T-helper 2 cell treated with Interferon-gamma antibody and Interleukin-4, amounts not matched to agents 100 ng/mL and 5 ng/mL, for 36 hours (primary cell): ENCODE measurements at regions not wholly inside any gene's neighbourhood (a gene's known extent, or its start where the extent isn't known, plus 50 kb on each side); places are given as distances from the start of the nearest gene placed in this dataset.

Experiments used
- intact Hi-C: fragments of 100-400 bp; cut with micrococcal nuclease; formaldehyde crosslinking; loops from one replicate; pipeline ENCODE4 v1.15.1; 2023

DNA sequence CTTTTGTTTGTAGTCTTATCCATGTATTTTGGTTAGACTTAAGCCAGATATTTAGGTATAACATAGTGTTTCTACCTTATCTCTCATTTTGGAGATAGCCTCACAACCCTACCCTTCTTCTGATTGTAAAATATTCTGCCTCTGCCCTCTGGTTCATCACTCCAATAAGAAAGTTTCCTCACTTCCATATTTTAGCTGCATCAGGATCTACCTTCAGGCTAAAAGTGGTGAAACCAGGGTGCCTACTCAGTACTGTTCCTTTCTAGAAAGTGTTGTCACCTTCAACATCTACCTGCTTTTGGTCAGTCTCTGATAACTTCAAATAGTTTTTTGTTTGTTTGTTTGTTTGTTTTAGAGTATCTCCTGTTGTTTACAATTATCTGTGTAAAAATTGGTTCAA, 294.6 kb downstream of the ANXA1 start:
- intact Hi-C loops = no loop called here

DNA sequence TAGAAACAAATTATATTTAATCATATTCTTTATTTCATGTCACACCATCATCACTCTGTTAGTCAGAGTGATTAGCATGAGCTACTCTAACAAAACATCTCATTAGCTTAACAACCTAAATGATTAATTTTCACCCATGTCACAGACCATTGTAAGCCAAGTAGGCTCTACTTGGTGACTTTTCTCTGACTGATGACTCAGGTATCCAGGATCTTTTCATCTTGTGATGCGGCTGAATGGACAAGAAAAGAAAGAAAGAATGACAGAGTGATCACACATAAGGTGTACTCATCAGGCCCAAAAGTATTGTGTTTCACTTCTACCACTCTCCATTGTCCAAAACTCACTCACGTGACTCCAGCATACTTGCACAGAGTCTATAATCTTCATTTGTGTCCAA, 299.3 kb downstream of the ANXA1 start:
- intact Hi-C loops = no loop called here

DNA sequence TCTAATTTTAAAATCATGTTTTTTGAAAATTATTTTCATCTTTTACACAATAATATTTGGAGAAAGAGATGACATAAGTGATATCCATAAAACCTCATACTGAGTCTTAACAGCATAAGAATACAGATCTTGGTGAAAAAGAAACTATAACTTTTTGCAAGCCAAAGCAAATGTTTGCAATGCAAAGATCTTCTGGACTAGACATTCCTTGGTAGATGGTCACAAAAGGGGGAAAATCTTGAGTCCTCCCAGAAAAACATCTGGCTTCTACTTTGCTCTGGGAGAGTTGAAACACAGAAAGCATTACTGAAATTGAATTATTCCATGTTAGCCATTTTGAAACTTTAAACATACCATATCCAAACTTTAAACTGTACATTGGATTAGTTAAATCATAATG, 308.2 kb downstream of the ANXA1 start:
- intact Hi-C loops = loop anchor here (5.0 kb wide), 1 partner anchor 52 kb away; no protein-coding TSS in a partner anchor

DNA sequence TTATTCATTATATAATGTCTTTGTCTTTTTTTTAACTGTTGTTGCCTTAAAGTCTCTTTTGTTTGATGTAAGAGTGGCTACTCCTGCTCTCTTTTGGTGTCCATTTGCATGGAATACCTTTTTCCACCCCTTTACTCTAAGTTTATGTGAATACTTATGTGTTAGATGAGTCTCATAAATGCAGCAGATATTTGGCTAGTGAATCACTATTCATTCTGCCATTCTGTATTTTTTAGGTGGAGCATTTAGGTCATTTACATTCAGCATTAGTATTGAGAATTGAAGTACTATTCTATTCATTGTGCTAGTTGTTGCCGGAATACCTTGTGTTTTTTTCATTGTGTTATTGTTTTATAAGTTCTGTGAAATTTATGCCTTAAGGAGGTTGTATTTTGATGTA, 317.1 kb downstream of the ANXA1 start:
- intact Hi-C loops = no loop called here

DNA sequence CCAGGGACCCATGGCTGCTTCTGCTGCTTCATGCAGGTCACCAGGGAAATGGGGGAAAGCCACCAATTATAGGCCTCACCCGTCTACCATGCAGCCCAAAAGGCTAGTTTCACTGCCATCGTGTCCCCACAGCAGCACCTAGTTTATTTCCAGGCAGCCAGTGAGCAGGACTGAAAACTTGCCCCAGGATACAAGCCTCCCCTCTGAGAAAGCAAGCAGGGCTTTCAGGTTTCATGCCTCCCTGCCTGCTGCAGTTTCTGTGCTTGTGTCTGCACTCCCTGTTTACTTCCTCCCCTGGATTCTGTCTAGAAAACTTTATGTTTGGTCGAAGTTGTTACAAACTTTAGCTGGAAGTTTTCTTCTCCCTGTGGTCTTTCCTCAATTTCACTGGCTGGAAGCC, 319.1 kb downstream of the ANXA1 start:
- intact Hi-C loops = no loop called here

DNA sequence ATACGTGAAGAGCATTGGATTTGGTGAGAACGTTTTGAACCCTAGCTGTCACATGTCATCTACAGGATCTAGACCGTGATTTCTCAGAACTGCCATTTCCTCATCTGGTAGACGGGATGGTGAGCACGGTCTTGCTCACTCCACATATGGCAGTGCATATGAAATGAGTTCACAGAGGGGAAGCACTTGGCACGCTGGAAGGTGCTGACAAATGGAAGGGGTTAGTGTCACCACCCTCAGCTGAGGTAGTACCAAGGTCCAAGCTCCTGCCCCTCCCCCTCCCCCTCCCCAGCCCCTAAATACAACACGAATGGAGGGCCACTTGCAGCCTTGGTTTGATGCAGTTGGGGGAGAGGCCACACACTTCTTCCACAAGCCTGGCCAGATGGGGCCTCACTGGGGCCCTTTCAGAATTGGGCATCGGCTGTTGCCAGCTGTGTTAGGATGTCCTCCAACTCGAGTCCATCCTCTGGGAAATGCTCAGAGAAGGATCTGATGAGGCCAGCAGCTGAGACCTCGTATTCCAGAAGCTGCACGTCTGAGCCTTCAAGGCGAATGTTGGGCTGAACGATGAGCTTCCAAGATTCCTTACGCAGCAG, 322.4 kb downstream of the ANXA1 start:
- intact Hi-C loops = no loop called here

DNA sequence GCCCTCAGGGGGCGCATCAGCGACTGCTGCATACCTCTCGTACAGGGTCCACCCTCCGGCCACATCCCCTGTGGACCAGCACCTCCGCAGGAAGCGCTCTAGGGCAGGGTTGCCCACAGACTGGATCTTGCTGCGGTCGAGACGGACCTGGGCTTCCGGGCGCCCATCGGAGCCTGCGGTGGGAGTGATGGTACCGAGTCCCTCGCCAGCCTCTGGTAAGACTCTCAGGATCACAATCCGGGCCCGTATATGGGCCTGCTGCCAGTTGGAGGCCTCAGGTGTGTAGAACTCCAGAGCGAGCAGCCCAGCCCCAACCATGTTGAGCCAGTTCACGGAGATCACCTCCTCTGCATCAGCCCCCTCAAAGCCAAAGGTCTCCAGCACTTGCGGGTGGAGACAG, 323.0 kb downstream of the ANXA1 start:
- intact Hi-C loops = no loop called here

DNA sequence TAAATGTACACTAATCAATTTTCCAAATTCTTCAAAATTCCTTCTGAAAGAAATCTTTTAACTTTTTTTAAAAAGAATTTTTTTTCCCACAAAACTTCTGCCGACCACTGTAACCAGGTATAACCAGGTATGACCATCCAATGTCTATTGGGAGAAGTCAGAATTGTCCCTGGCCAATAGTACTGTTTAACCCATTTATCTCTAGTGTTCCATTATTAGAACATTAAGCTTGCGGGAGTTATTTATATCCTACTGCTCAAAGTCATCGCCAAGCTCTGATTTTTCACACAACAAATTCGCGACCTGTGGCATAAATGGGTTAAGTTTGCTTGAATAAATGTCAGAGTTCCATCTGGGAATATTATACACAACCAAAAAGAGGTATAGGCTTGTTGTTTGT, 343.2 kb downstream of the ANXA1 start:
- intact Hi-C loops = no loop called here

DNA sequence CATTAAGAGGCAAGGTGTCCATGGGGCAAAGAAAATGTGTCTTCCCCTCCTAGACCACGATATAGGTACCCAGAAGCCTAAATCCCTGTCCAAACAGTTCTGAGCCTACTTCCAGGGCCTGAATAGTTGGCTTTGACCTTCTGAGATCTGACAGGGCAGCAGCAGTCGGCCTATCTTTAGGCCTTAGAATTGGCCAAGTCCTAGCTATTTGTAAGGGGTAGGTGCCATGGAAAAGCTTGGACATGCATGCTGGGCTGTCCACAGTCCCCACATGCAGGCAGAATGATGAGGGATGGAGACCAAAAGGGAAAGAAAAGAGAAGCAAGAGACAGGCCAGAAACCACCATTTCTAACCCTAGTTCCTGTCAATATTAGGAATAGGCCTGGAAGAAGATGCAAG, 346.1 kb downstream of the ANXA1 start:
- intact Hi-C loops = no loop called here

DNA sequence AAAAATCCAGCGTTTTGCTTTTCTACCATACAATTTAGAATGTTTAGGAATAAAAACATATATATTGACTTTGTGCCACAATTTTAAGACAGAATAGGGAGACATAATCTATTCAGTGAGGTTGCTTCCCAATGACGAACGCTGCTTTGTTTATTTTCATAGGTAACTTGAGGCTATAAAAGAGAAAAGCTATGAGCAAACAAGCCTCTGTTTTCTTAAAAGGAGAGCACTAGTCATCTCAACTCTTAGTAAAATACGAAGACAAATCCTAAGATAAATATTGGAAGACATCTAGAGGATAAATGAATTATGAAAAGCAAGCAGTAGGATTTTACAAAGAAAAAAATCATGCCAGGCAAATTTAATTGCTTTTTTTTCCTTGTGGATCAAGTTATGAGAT, 363.6 kb downstream of the ANXA1 start:
- intact Hi-C loops = no loop called here

DNA sequence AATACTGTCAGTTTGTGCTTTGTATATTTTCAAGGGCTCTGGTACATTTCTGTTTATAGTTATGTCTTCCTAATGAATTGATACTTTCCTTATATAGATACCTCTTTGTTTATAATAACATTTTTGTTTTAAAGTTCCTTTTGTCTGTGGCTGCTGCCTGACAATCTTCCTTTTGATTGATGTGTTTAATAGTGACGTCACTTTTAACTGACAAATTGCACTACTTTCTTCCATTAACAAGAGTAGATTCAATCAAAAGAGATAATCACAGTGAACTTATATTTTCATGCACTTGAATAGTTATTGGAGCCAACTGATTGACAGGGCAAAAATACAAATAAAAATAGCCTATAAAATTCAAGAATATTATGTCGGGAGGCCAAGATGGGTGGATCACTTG, 371.7 kb downstream of the ANXA1 start:
- intact Hi-C loops = no loop called here

DNA sequence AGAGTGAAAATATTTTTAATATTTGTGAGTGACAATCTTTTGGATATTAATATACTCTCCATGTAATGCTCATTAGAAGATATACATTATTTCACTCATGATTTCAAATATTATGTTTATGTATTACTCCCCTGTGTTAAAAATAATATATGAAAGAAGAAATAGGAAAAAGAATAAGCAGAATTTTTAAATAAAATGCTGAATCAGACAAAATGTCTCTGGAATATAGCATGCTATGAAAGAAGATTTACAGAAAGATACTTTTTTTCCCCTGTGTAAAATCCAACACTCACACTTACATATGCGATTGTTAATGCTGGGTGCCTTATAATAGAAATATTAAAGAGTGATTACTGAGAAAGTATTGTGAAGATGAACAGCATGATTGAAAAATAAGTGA, 373.7 kb downstream of the ANXA1 start:
- intact Hi-C loops = no loop called here

DNA sequence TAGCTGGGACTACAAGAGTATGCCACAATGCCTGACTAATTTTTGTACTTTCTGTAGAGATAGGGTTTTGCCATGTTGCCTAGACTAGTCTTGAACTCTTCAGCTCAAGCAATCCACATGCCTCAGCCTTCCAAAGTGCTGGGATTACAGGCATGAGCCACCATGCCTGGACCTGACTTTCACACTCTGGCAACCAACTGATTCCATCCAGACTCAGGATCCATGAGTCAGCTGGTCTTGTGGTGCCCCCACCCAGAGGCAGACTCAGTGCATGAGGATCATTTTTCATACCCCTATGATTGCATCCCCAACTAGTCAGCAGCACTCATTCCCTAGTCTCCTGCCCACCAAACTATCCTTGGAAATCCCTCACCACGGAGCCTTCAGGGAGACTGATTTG, 375.9 kb downstream of the ANXA1 start:
- intact Hi-C loops = no loop called here

DNA sequence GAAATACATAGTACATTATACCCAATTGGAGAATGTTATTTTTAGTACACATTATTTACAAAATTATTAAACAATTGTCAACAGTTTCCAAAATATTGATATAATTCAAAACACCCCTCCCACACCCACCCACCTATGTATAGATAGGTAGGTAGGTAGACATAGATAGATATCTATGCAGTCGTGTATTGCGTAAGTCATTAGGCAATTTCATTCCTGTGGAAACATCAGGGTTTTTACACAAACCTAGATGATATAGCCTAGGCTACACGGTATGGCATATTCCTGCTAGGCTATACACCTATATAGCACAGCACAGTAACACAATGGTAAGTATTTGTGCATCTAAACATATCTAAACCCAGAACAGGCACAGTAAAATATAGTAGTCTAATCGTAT, 377.3 kb downstream of the ANXA1 start:
- intact Hi-C loops = no loop called here

DNA sequence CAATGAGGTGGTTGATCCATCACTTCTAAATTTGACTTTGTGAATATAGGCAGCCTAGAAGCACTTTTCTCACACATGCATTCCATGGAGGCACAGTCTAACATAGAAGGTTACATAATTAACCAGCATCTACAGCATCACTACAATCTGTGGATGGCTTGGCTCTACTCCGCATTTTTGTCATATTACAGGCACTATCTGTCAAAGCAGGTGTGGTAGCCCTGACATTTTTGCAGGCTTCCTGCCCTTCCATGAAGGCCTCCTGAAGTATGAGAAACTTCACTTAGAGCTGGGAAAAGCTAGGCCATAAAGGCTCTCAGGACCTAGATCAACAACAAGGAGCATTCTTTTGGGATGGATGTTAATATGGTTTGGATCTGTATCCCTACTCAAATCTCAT, 378.0 kb downstream of the ANXA1 start:
- intact Hi-C loops = no loop called here

DNA sequence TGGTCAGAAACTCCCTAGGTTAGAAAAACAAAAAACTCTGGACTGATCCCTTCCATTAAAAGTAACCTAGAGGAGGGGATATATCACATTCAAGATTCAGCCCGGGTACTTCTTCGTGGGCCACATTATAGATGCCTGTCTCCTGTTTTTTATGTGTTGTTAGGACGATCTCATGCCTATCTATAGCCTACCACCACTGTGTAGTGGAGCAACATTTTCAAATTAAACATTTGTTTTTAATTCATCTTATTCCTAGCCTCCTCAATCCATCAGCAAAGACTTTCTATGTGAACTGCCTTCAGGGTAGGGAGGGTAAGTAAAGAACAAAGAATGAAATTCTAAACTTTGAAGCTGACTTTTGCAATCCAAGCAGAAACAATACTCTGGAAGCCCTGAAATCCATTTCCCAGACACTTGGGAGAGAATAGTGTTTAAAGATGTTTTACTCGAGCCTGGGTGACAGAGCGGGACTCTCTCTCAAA, 379.4 kb downstream of the ANXA1 start:
- intact Hi-C loops = no loop called here

DNA sequence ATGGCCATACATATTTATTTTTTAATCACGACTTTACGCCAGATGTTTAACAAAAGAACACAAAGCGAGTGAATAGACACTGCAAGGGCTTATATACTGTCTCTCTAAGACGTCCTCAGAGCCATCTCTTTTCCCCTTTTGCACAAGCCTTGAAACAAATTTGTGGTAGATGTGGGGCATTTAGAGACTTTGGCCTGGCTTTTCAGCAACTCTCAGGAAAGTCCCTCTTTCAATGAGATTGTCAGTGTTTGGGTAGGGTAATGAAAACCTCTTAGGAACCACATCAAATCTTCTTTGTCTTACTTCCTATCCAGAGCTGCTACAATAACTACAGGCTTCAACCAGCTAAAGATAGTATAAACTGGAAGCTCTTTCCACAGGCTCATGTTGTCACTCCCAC, 380.0 kb downstream of the ANXA1 start:
- intact Hi-C loops = no loop called here

DNA sequence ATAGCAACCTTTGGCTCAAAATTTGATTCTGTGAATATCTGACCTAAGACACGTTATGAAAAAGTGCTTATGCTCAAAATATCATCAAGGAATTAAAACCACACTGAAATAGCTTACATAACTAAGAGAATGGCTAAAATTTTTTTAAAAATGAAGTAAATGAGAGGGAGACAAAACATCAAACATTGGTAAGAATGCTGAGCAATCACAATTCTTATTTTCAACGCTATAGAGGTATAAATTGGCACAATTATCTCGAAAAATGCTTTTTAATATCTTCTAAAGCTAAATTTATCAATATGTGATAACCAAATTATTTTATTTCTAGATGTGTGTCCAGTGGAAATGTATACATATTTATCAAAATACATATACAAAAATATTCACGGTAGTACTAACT, 381.3 kb downstream of the ANXA1 start:
- intact Hi-C loops = no loop called here

DNA sequence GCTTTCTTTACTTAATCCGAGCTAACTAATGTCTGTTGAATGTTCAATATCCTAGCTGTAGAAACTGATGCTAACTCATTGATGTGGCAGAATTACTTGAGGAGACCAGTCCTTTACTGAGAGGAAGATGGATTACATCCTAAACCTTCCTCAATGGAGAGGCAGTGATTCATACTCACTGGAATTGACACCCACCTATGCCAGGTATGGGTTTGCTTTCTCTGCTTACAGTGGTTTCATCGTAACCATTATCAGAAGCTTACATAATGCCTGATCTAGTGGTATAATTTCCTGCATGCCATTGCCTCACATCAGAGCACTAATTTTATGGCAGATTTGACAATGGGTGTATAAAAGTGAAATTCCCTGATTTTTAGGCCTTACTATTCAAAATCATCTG, 384.7 kb downstream of the ANXA1 start:
- intact Hi-C loops = no loop called here

DNA sequence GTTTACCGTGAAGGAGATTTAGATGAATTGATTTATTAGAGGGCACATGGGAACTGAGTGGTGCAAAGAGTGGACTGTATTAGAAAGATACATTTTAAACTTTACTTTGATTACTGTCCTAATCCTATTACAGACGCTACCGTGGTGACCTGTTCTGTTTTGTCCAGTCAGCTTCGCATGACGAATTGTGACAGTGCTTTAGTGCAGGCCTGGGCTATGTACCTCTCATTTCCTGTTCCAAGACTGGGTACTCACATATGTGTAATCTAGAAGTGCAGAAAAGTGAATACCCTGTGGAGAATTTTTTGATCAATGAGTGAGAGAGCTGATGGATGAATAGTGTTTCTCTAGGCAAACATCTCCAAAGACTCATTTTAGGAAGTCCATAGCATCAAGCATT, 385.9 kb downstream of the ANXA1 start:
- intact Hi-C loops = no loop called here

DNA sequence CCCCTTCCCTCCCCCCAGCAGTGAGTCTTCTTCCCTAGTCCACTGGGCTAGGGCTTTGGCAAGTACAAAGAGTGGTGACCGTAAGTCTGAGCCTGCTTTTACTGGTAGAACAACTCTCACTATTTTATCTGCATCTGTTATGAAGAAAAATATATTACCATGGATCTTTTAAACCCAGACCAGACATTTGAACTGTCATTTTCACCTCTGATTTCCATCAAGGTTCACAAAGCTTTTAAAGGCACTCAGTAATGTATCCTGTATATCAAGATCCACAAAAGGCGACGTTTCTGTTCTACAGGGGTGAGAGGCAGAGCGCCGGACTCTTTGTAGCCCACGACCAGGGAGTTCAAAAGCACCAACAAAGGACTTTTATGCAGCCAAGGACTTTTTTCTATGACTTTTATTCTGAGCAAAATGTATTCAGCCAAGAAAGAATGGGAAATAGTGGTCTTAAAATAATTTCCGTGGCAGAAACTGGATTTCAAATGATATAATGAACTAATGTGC, 388.3 kb downstream of the ANXA1 start:
- intact Hi-C loops = no loop called here

DNA sequence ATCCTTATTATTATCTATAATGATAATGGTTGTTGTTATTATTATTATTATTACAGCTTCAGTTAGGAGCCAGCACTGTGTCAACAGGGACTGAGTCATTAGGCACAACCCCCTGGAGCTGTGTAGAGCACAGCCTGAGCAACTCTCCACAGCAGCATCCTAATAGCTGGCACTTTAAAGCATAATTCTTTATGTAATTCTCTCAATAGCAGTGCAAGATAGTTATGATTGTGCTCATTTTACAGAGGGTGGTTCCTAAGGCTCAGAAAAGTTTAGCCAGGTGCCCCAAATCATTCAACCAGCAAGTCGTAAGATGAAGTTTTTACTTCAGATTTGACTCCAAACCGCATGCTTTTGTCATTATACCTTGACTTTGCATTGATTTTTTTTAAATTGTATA, 390.3 kb downstream of the ANXA1 start:
- intact Hi-C loops = no loop called here

DNA sequence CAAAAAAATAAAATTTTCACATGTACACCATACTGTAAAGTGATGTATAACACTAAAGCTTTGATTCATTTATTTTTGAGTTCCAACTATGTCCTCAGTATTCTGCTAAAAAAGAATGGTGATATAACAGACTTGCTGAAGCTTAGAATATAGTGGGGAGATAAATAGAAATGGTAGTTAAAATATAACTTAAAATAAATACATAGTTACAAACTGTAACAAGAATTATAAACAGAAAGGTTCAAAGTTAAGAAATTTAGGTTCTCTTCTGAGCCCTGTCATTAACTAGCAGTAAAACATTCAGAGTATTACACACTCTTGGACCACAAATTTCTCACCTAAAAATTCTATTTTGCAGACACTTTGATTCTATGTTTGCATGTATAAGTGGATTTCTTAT, 392.1 kb downstream of the ANXA1 start:
- intact Hi-C loops = no loop called here

DNA sequence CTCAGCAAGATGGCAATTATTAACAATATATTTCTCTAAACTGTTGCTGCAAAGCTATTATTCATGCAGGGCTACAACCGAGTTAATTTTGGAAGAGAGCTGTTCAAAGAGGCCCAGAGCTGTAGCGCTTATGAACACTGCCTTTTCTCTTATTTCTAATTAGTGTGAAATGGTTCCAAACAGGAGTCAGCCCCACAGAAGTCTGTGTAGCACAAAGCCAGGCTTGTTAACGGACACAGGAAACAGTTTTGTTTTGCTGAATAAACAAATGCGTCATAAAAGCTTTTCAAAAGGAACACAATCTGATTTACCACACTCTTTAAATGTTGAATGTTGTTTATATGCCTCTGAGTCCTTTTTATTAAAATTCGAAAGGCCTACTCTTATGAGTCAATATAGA, 396.5 kb downstream of the ANXA1 start:
- intact Hi-C loops = no loop called here
